ENCODE measurements at regions not wholly inside any gene's neighbourhood (a gene's known extent, or its start where the extent isn't known, plus 50 kb on each side); places are given as distances from the start of the nearest gene placed in this dataset.

DNA sequence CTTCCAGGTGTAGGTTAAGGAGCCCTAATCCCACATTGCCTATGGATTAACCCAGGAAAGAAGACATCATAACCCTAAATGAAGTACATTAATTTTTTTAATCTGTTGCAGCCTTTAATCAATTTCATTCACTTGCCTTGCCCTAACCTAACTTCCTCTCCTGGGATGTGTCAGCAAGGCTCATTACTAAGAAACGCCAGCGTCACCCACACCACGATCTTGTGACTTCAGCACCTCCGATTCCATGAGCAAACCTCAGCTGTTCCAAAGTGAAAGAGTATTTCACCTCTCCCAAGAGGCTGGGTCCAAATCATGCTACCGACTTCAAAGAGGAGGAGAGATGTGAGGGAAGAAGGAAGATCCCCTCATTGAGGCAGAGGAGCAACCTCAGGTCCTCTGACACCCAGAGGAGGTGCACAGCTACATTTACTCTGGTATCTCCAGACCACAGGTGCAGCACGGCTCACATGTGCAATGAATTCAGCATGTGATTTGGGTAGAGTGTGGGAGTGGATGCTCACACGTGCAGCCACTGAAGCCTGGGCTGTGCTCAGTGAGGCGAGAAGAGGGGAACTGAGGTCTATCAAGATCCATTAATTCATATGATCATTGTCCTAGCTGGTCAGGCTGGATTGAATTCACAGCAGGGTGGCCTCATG lies 134.1 kb downstream of the SLC30A10 start:
- intact Hi-C loops (cut with DNase I) = no loop called here
- Histone ChIP-seq H3K27ac (no peak overlapping the region), H3K4me1 (no peaks in the 10 kb centered on the region), H3K4me3 (no peak overlapping the region), H3K9me3 (no peaks in the 10 kb centered on the region), H3K36me3 (ENCODE audit: insufficient read depth in 1 of 2, low read depth in 1 of 2) (no peaks in the 10 kb centered on the region), H3K27me3 (ENCODE audit: insufficient read depth in 3 of 3, low read length in 2 of 3) (peaks cover 0 to 2% (median 0%) of the 10 kb centered on the region in 3 donors)
- TF ChIP-seq, protein P1, sequence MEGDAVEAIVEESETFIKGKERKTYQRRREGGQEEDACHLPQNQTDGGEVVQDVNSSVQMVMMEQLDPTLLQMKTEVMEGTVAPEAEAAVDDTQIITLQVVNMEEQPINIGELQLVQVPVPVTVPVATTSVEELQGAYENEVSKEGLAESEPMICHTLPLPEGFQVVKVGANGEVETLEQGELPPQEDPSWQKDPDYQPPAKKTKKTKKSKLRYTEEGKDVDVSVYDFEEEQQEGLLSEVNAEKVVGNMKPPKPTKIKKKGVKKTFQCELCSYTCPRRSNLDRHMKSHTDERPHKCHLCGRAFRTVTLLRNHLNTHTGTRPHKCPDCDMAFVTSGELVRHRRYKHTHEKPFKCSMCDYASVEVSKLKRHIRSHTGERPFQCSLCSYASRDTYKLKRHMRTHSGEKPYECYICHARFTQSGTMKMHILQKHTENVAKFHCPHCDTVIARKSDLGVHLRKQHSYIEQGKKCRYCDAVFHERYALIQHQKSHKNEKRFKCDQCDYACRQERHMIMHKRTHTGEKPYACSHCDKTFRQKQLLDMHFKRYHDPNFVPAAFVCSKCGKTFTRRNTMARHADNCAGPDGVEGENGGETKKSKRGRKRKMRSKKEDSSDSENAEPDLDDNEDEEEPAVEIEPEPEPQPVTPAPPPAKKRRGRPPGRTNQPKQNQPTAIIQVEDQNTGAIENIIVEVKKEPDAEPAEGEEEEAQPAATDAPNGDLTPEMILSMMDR (IDR thresholded peaks at IDR 0.05) = no peak
- DNase-seq (peak in 1 of 2 donors; percentile 28), ATAC-seq (no peak)
- WGBS, 3 donors = 71 to 81% (median 72%) methylated on average over 8 of the region's 8 CpGs

DNA sequence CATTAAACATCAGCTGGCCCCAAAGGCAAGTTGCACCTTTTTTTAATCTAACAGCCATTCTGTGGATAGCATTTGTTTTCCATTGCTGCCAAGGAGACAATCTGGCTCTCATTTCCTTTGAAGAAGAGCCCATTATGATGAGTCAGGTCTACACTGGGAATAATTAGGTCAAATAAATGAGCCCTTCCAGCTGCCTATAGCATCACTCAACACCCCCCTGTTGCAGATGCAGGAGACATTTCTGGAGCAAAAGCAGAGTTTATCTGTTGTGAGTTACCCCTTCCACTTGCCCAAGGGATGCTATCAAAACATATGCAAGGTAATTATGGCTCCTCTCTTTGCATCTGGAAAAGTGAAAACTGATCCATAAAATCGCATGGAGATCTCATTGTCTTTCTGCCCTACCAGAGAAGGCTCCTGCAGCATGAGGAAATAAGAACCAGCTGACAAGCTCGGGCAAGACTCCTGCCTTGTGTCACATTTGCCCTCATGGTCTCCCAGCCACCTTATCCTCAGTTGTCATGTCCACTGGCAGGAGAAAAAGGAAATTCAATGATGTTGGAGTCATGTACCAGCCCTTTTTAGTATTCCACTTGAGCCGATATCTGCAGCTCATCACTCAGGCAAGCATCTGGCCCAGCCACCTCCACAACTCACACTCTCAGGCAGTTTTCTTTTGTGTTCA lies 135.9 kb downstream of the SLC30A10 start:
- Histone ChIP-seq H3K9me3 (no peaks in the 10 kb centered on the region), H3K36me3 (ENCODE audit: insufficient read depth in 1 of 2, low read depth in 1 of 2) (no peaks in the 10 kb centered on the region), H3K27me3 (ENCODE audit: insufficient read depth in 3 of 3, low read length in 2 of 3) (peaks cover 0 to 2% (median 0%) of the 10 kb centered on the region in 3 donors), H3K27ac (no peak overlapping the region), H3K4me3 (no peak overlapping the region), H3K4me1 (no peaks in the 10 kb centered on the region)
- TF ChIP-seq, protein P1 (IDR thresholded peaks at IDR 0.05) = no peak
- ATAC-seq = peak in 1 of 4 donors; percentile 58
- intact Hi-C loops (cut with DNase I) = no loop called here
- DNase-seq = no peak
- 47 to 55% (median 53%) methylated on average over 3 of the region's 3 CpGs for WGBS, 3 donors

DNA sequence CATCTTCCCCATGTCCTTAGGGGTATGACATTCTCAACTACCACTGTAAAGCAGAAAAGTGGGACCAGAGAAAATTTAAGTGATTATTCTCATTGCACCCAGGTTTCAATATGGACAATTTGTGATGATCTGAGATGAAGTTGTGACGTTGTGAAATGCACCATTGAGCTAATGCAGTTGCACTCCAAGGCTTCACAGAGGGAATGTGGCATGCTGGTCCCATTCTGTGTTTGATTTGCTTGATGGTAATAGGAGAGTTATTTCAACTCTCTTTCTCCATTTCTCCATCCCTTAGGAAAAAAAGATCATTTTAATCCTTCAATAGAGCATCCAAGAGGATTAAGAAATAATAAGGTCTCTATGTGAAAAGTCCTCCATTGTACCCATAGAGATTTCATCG lies 136.6 kb downstream of the SLC30A10 start:
- TF ChIP-seq, protein P1 (IDR thresholded peaks at IDR 0.05) = no peak
- Histone ChIP-seq H3K36me3 (ENCODE audit: insufficient read depth in 1 of 2, low read depth in 1 of 2) (no peaks in the 10 kb centered on the region), H3K27me3 (ENCODE audit: insufficient read depth in 3 of 3, low read length in 2 of 3) (no peaks in the 10 kb centered on the region), H3K4me1 (no peaks in the 10 kb centered on the region), H3K27ac (no peak overlapping the region), H3K9me3 (no peaks in the 10 kb centered on the region), H3K4me3 (no peak overlapping the region)
- DNase-seq = no peak
- intact Hi-C loops (cut with DNase I) = no loop called here
- WGBS, 3 donors = 73 to 77% (median 73%) methylated on average over 2 of the region's 2 CpGs
- no peak for ATAC-seq

DNA sequence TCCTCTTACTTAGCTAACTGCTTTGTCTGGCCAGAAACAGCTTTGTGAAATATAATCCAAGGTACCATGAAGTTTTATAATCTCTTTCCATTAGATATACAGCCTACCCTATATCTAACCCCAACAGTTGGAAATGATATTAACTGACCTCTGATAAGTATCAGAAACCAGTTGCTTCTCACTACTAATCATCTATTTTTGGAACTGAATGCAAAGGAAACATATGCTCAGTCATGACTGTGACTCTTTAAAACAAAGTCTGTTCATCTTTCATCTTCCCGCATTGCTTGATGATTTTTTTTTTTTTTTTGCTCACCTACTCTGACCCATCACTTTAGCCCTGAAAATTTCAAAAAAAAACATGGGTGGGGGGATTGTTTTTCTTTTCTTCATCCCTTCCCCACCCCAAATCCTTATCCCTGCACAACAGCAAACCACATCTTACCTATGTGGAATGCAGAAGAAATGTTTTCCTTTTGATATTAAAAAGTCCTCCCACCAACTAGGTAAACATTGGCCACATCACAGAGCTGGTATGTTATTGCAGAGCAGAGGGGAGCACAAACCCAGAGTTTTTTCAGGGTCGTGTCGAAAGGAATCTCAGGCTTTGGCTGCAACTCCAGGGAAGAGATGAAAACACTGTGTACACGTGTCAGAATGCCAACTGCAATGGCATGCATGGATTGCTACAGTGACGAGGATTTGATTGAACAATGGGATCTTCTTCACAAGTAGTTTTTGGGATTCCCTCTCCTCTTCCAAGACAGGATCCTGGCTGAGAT lies 137.3 kb downstream of the SLC30A10 start:
- Histone ChIP-seq H3K4me3 (no peak overlapping the region), H3K36me3 (ENCODE audit: insufficient read depth in 1 of 2, low read depth in 1 of 2) (no peaks in the 10 kb centered on the region), H3K27me3 (ENCODE audit: insufficient read depth in 3 of 3, low read length in 2 of 3) (no peaks in the 10 kb centered on the region), H3K27ac (no peak overlapping the region), H3K4me1 (no peaks in the 10 kb centered on the region), H3K9me3 (no peaks in the 10 kb centered on the region)
- intact Hi-C loops (cut with DNase I) = no loop called here
- 21 to 23% (median 22%) methylated on average over 5 of the region's 5 CpGs for WGBS, 3 donors
- DNase-seq (no peak), ATAC-seq (no peak)
- TF ChIP-seq, protein P1 (IDR thresholded peaks at IDR 0.05) = no peak

Data from psoas muscle (tissue), 7 donors.